Ovary (tissue), 3 donors: ENCODE measurements at regions not wholly inside any gene's neighbourhood (a gene's known extent, or its start where the extent isn't known, plus 50 kb on each side); places are given as distances from the start of the nearest gene placed in this dataset.

Experiments
- CTCF ChIP-seq, 3 donors: fragments of 450-650 bp in 2 of 3; fragments of 200-600 bp in 1 of 3; IDR thresholded peaks; one replicate each; pipeline versions ENCODE4 v1.5.1 to v1.8.0; 2016 to 2022; ENCODE audit warnings: antibody characterized with exemption in 3 of 3, mild to moderate bottlenecking in 1 of 3
- POLR2A ChIP-seq: fragments of 450-650 bp; IDR thresholded peaks from one replicate; pipeline ENCODE4 v1.6.1; 2017; ENCODE audit warnings: antibody characterized with exemption, mild to moderate bottlenecking, moderate library complexity
- donor health status: DM: no; HTN: no; CAD: no.

GRCh38 chr11:127895776-127896175, 691.6 kb downstream of the ETS1 start:
- TF ChIP-seq POLR2A, result no peak
- no peak for TF ChIP-seq CTCF (IDR thresholded peaks at IDR 0.05)
